ENCODE measurements at regions not wholly inside any gene's neighbourhood (a gene's known extent, or its start where the extent isn't known, plus 50 kb on each side); places are given as distances from the start of the nearest gene placed in this dataset.

DNA sequence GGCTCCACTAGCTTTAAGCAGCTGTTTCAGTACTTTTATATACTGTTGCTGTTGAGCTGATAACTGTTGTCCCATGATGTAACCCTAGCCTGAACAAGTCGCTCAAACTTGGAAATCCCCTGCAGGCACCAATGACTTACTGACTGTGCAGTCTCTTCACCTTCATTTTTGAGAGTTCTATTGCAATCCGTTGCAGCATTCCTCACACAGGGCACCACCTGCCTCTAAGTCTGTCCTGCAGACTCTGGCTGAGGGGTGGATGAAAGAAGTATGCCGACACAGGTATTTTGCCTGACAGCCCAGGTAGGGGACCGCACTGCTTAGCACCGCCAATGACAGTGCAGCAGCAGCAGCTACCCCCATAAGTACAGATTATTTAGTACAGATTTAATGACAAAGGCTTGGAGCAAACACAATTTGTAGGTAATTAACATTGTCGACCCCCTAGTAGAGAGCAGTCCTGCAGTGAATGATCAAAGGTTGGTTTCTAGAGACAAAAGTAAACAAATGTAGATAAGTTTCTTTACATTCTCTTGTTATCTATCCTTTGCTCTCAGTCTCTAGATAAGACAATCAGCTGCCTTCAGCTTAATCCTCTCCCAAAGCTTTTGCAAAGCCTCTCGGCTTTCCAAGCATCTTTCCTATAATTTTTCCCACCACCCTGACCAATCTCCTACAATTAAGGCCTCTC lies 205.0 kb downstream of the PABPC4L start:
- TF ChIP-seq HDAC2 (IDR thresholded peaks at IDR 0.05): no peak
- TF ChIP-seq POLR2AphosphoS2 (conservative IDR thresholded peaks at IDR 0.05; ENCODE audit: low read length): no peak
- TF ChIP-seq EP300 (IDR thresholded peaks at IDR 0.05): no peak
- TF ChIP-seq, protein P1, sequence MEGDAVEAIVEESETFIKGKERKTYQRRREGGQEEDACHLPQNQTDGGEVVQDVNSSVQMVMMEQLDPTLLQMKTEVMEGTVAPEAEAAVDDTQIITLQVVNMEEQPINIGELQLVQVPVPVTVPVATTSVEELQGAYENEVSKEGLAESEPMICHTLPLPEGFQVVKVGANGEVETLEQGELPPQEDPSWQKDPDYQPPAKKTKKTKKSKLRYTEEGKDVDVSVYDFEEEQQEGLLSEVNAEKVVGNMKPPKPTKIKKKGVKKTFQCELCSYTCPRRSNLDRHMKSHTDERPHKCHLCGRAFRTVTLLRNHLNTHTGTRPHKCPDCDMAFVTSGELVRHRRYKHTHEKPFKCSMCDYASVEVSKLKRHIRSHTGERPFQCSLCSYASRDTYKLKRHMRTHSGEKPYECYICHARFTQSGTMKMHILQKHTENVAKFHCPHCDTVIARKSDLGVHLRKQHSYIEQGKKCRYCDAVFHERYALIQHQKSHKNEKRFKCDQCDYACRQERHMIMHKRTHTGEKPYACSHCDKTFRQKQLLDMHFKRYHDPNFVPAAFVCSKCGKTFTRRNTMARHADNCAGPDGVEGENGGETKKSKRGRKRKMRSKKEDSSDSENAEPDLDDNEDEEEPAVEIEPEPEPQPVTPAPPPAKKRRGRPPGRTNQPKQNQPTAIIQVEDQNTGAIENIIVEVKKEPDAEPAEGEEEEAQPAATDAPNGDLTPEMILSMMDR (IDR thresholded peaks at IDR 0.05): no peak
- TF ChIP-seq CHD2 (IDR thresholded peaks at IDR 0.05; ENCODE audit: low read length, partially characterized antibody): no peak
- TF ChIP-seq, protein P2, sequence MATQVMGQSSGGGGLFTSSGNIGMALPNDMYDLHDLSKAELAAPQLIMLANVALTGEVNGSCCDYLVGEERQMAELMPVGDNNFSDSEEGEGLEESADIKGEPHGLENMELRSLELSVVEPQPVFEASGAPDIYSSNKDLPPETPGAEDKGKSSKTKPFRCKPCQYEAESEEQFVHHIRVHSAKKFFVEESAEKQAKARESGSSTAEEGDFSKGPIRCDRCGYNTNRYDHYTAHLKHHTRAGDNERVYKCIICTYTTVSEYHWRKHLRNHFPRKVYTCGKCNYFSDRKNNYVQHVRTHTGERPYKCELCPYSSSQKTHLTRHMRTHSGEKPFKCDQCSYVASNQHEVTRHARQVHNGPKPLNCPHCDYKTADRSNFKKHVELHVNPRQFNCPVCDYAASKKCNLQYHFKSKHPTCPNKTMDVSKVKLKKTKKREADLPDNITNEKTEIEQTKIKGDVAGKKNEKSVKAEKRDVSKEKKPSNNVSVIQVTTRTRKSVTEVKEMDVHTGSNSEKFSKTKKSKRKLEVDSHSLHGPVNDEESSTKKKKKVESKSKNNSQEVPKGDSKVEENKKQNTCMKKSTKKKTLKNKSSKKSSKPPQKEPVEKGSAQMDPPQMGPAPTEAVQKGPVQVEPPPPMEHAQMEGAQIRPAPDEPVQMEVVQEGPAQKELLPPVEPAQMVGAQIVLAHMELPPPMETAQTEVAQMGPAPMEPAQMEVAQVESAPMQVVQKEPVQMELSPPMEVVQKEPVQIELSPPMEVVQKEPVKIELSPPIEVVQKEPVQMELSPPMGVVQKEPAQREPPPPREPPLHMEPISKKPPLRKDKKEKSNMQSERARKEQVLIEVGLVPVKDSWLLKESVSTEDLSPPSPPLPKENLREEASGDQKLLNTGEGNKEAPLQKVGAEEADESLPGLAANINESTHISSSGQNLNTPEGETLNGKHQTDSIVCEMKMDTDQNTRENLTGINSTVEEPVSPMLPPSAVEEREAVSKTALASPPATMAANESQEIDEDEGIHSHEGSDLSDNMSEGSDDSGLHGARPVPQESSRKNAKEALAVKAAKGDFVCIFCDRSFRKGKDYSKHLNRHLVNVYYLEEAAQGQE (IDR thresholded peaks at IDR 0.05): no peak
- TF ChIP-seq, protein P3, sequence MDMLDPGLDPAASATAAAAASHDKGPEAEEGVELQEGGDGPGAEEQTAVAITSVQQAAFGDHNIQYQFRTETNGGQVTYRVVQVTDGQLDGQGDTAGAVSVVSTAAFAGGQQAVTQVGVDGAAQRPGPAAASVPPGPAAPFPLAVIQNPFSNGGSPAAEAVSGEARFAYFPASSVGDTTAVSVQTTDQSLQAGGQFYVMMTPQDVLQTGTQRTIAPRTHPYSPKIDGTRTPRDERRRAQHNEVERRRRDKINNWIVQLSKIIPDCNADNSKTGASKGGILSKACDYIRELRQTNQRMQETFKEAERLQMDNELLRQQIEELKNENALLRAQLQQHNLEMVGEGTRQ (IDR thresholded peaks at IDR 0.05): no peak
- no peak for TF ChIP-seq CEBPB (IDR thresholded peaks at IDR 0.05)
- TF ChIP-seq, protein P4, sequence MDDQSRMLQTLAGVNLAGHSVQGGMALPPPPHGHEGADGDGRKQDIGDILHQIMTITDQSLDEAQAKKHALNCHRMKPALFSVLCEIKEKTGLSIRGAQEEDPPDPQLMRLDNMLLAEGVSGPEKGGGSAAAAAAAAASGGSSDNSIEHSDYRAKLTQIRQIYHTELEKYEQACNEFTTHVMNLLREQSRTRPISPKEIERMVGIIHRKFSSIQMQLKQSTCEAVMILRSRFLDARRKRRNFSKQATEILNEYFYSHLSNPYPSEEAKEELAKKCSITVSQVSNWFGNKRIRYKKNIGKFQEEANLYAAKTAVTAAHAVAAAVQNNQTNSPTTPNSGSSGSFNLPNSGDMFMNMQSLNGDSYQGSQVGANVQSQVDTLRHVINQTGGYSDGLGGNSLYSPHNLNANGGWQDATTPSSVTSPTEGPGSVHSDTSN (IDR thresholded peaks at IDR 0.05): no peak
- TF ChIP-seq RCOR1 (IDR thresholded peaks at IDR 0.05; ENCODE audit: low read depth, low read length): no peak
- no peak for TF ChIP-seq MYC (IDR thresholded peaks at IDR 0.05; ENCODE audit: borderline replicate concordance, low read length)
- TF ChIP-seq RAD21 (conservative IDR thresholded peaks at IDR 0.05 in 1 of 2, IDR thresholded peaks at IDR 0.05 in 1 of 2): no peak

Measured in A549 (cell line).